OCI-LY3 (cell line): ENCODE measurements at regions not wholly inside any gene's neighbourhood (a gene's known extent, or its start where the extent isn't known, plus 50 kb on each side); places are given as distances from the start of the nearest gene placed in this dataset.

Experiments
- H2AFZ ChIP-seq: fragments of 200-600, 300-600 bp; shearing (Covaris generic); 2 replicates; pipeline ENCODE4 v1.6.0; 2014; ENCODE audit warnings: antibody characterized with exemption, low read depth, low read length
- H3K27ac ChIP-seq: fragments of 200-600, 300-600 bp; sonication (generic); 2 replicates; pipeline ENCODE4 v1.5.1; 2014; ENCODE audit warnings: mild to moderate bottlenecking, low read length, moderate library complexity, mixed read lengths
- H3K27me3 ChIP-seq: fragments of 200-600, 300-600 bp; sonication (generic); 2 replicates; pipeline ENCODE4 v1.6.1; 2014; ENCODE audit warnings: low read depth, low read length, mixed read lengths
- H3K36me3 ChIP-seq: fragments of 200-600, 300-600 bp; sonication (generic); replicated peaks from 2 replicates; pipeline ENCODE3; 2014; ENCODE audit warnings: low read depth, low read length, mixed read lengths
- H3K4me1 ChIP-seq: fragments of 300-600, 200-600 bp; sonication (generic); 2 replicates; pipeline ENCODE4 v1.6.1; 2014; ENCODE audit warnings: low read length, mixed read lengths
- H3K4me2 ChIP-seq: fragments of 200-600, 300-600 bp; sonication (generic); 2 replicates; pipeline ENCODE4 v1.6.1; 2014; ENCODE audit warnings: low read length, mixed read lengths
- H3K4me3 ChIP-seq: fragments of 300-600, 200-600 bp; sonication (generic); 2 replicates; pipeline ENCODE4 v1.5.1; 2014; ENCODE audit warnings: antibody characterized with exemption, mild to moderate bottlenecking, low read length, moderate library complexity
- H3K79me2 ChIP-seq: fragments of 300-600, 200-600 bp; shearing (Covaris generic); 2 replicates; pipeline ENCODE4 v1.6.1; 2014; ENCODE audit warnings: mild to moderate bottlenecking, low read length, mixed read lengths
- H3K9ac ChIP-seq: fragments of 300-600, 200-600 bp; shearing (Covaris generic); 2 replicates; pipeline ENCODE4 v1.6.0; 2014; ENCODE audit warnings: mild to moderate bottlenecking, low read length, moderate library complexity
- H3K9me3 ChIP-seq: fragments of 200-600, 300-600 bp; shearing (Covaris generic); 2 replicates; pipeline ENCODE4 v1.6.1; 2014; ENCODE audit warnings: low read length, mixed read lengths; ENCODE audit not compliant: insufficient read depth
- H4K20me1 ChIP-seq: fragments of 200-600, 300-600 bp; sonication (generic); 2 replicates; pipeline ENCODE4 v1.6.1; 2016; ENCODE audit warnings: low read length, mixed read lengths; ENCODE audit not compliant: insufficient read depth
- CTCF ChIP-seq: fragments of 200-600, 300-600 bp; sonication (generic); IDR thresholded peaks from 2 replicates; pipeline ENCODE4 v1.5.1; 2014; ENCODE audit warnings: antibody characterized with exemption, low read length, low read depth
- EZH2phosphoT487 ChIP-seq: fragments of 200-600 bp; shearing (Covaris generic); IDR thresholded peaks from 2 replicates; pipeline ENCODE4 v1.6.1; 2018; ENCODE audit warnings: antibody characterized with exemption, mixed run types, low read depth

DNA sequence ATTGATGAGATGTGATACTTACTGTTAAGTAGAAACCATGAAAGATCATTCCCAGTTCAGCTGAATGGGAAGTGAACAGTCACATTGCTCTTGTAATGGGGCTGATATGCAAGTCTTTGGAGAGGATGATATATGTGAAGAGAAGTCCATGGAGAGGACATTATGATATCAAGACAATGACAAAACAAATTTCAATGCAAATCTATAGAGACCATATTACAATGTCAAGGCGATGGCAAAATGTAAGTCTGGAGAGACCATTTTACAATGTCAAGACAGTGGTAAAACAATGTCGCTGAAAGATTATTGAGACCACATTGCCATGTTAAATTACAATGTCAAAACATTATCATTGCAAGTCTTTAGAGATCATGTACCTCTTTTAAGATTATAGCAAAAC lies 277.1 kb upstream of the MEIS2 start:
- H4K20me1 ChIP-seq, result no peaks in the 10 kb centered on the region
- no peaks in the 10 kb centered on the region for H3K27me3 ChIP-seq
- H3K9me3 ChIP-seq, result no peaks in the 10 kb centered on the region
- H2AFZ ChIP-seq, result no peak overlapping the region
- no peak overlapping the region for H3K4me3 ChIP-seq
- H3K4me1 ChIP-seq, result no peaks in the 10 kb centered on the region
- no peaks in the 10 kb centered on the region for H3K36me3 ChIP-seq
- H3K9ac ChIP-seq, result no peak overlapping the region
- no peak overlapping the region for H3K4me2 ChIP-seq
- no peaks in the 10 kb centered on the region for H3K79me2 ChIP-seq
- TF ChIP-seq CTCF (no peak), EZH2phosphoT487 (no peak)
- no peak overlapping the region for H3K27ac ChIP-seq

GRCh38 chr15:37394402-37395099 lies 294.2 kb upstream of the MEIS2 start:
- no peak overlapping the region for H3K27ac ChIP-seq
- no peaks in the 10 kb centered on the region for H3K4me1 ChIP-seq
- TF ChIP-seq EZH2phosphoT487 (no peak), CTCF (no peak)
- H4K20me1 ChIP-seq, result no peaks in the 10 kb centered on the region
- no peak overlapping the region for H3K4me2 ChIP-seq
- no peaks in the 10 kb centered on the region for H3K9me3 ChIP-seq
- H3K9ac ChIP-seq, result no peak overlapping the region
- H3K27me3 ChIP-seq, result no peaks in the 10 kb centered on the region
- no peak overlapping the region for H3K4me3 ChIP-seq
- no peak overlapping the region for H2AFZ ChIP-seq
- H3K36me3 ChIP-seq, result no peaks in the 10 kb centered on the region
- no peaks in the 10 kb centered on the region for H3K79me2 ChIP-seq

DNA sequence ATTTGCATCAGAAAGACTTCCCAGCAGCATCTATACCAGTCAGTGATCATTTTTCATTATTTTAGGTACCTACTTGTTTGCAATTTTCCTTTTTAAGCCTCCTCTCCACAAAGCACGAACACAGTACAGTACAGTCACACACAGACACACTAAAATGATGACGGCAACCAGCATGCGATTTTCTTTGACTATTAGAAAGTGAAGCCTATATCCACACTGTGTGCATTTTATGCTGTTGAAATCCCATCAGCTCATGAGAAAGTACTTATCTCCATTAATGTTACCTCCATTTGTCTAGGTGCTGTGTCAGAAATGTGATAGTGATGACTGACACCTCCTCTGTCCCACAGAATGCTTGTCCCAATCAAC lies 294.7 kb upstream of the MEIS2 start:
- no peak overlapping the region for H2AFZ ChIP-seq

More for the DNA sequence above, 294.7 kb upstream of the MEIS2 start:
- H3K36me3 ChIP-seq, result no peaks in the 10 kb centered on the region
- no peak overlapping the region for H3K9ac ChIP-seq
- H3K4me1 ChIP-seq, result no peaks in the 10 kb centered on the region
- H3K9me3 ChIP-seq, result no peaks in the 10 kb centered on the region
- no peaks in the 10 kb centered on the region for H3K27me3 ChIP-seq
- no peak overlapping the region for H3K4me3 ChIP-seq
- TF ChIP-seq EZH2phosphoT487 (no peak), CTCF (no peak)
- H4K20me1 ChIP-seq, result no peaks in the 10 kb centered on the region
- no peak overlapping the region for H3K4me2 ChIP-seq
- no peak overlapping the region for H3K27ac ChIP-seq
- H3K79me2 ChIP-seq, result no peaks in the 10 kb centered on the region
